SU-DHL-6 (cell line): ENCODE measurements at regions not wholly inside any gene's neighbourhood (a gene's known extent, or its start where the extent isn't known, plus 50 kb on each side); places are given as distances from the start of the nearest gene placed in this dataset.

Experiments used
- CTCF ChIP-seq: fragments of 200-600 bp; sonication (generic); IDR thresholded peaks from one replicate; pipeline ENCODE4 v1.5.1; 2017; ENCODE audit warnings: antibody characterized with exemption, mild to moderate bottlenecking, low read length, moderate library complexity; ENCODE audit not compliant: insufficient read depth, poor library complexity, severe bottlenecking
- EZH2phosphoT487 ChIP-seq: fragments of 200-600 bp; sonication (generic), shearing (Covaris generic); conservative IDR thresholded peaks from 2 replicates; pipeline ENCODE4 v1.6.1; 2018; ENCODE audit warnings: mild to moderate bottlenecking, antibody characterized with exemption, low read length, moderate library complexity, mixed read lengths

GRCh38 chr17:53630115-53630514 lies 192.6 kb upstream of the KIF2B start:
- no peak for TF ChIP-seq CTCF
- TF ChIP-seq EZH2phosphoT487, result no peak
